ENCODE measurements at regions not wholly inside any gene's neighbourhood (a gene's known extent, or its start where the extent isn't known, plus 50 kb on each side); places are given as distances from the start of the nearest gene placed in this dataset.

GRCh38 chr14:65269732-65270131 lies 142.8 kb upstream of the FUT8 start:
- no TSS peak for BruUV-seq (replicated peaks)
- H3K4me3 ChIP-seq (ENCODE audit: low read length), result no peak overlapping the region
- TF ChIP-seq EZH2 (IDR thresholded peaks at IDR 0.05; ENCODE audit: low read length, unreplicated experiment), result no peak
- no peak for TF ChIP-seq CTCF (conservative IDR thresholded peaks at IDR 0.05; ENCODE audit: low read depth, low read length)
- no peak for TF ChIP-seq EZH2phosphoT487 (IDR thresholded peaks at IDR 0.05; ENCODE audit: borderline replicate concordance, low read length)
- no peak overlapping the region for H2AFZ ChIP-seq (ENCODE audit: low read length)
- no peaks in the 10 kb centered on the region for H4K20me1 ChIP-seq (ENCODE audit: low read length)
- H3K27me3 ChIP-seq (ENCODE audit: low read length), result no peaks in the 10 kb centered on the region
- peaks cover 12% of the 10 kb centered on the region for H3K4me1 ChIP-seq (ENCODE audit: insufficient read depth, low read length)
- no peaks in the 10 kb centered on the region for H3F3A ChIP-seq (ENCODE audit: low read length, unreplicated experiment)
- no peaks in the 10 kb centered on the region for H3K79me2 ChIP-seq (ENCODE audit: low read length)
- no peak overlapping the region for H3K27ac ChIP-seq (ENCODE audit: low read length)
- ChIA-PET POLR2A (ENCODE audit: unreplicated experiment) (interaction anchor here (0.6 kb wide), 2 partner anchors 9 to 19 kb away, joined by 3 read pairs; no protein-coding TSS in a partner anchor), CTCF (interaction anchor here (0.5 kb wide), 1 partner anchor 34 kb away, joined by 3 read pairs; no protein-coding TSS in a partner anchor)
- no peaks in the 10 kb centered on the region for H3K9me2 ChIP-seq (replicated peaks; ENCODE audit: low read length)
- intact Hi-C loops (cut with micrococcal nuclease), result loop anchor here (10.0 kb wide), 1 partner anchor 1365 kb away; no protein-coding TSS in a partner anchor
- ATAC-seq, result peak; percentile 81
- no peaks in the 10 kb centered on the region for H3K9me3 ChIP-seq (ENCODE audit: low read length)
- no peaks in the 10 kb centered on the region for H3K36me3 ChIP-seq (ENCODE audit: low read depth, low read length)
- no peak overlapping the region for H3K9ac ChIP-seq (ENCODE audit: low read length)
- DNase-seq, result peak; percentile 53
- H3K4me2 ChIP-seq (ENCODE audit: low read length), result peak overlapping the region; percentile 16; the same call in 1 of the 2 replicates

- peak overlapping the region; percentile 31 for H3K27ac ChIP-seq (ENCODE audit: low read length)
- H3K4me2 ChIP-seq (ENCODE audit: low read length), result peak overlapping the region; percentile 46
- H3K9ac ChIP-seq (ENCODE audit: low read length), result no peak overlapping the region
- CTCF ChIA-PET, result interaction anchor here (1.0 kb wide), 1 partner anchor 135 kb away, joined by 3 read pairs; the partner anchor contains the start of gene FUT8
- no peaks in the 10 kb centered on the region for H3F3A ChIP-seq (ENCODE audit: low read length, unreplicated experiment)
- no peak overlapping the region for H3K4me3 ChIP-seq (ENCODE audit: low read length)
- no peaks in the 10 kb centered on the region for H3K36me3 ChIP-seq (ENCODE audit: low read depth, low read length)
- no peaks in the 10 kb centered on the region for H3K79me2 ChIP-seq (ENCODE audit: low read length)
- peaks cover 28% of the 10 kb centered on the region for H3K4me1 ChIP-seq (ENCODE audit: insufficient read depth, low read length)
- intact Hi-C loops (cut with micrococcal nuclease), result loop anchor here (10.0 kb wide), 1 partner anchor 1358 kb away; no protein-coding TSS in a partner anchor
- DNase-seq (peak; percentile 78), ATAC-seq (peak; percentile 88)
- H3K9me3 ChIP-seq (ENCODE audit: low read length), result no peaks in the 10 kb centered on the region
- no peak for TF ChIP-seq CTCF (conservative IDR thresholded peaks at IDR 0.05; ENCODE audit: low read depth, low read length)
- TF ChIP-seq EZH2 (IDR thresholded peaks at IDR 0.05; ENCODE audit: low read length, unreplicated experiment), result no peak
- no peak for TF ChIP-seq EZH2phosphoT487 (IDR thresholded peaks at IDR 0.05; ENCODE audit: borderline replicate concordance, low read length)
- H4K20me1 ChIP-seq (ENCODE audit: low read length), result no peaks in the 10 kb centered on the region
- H3K27me3 ChIP-seq (ENCODE audit: low read length), result no peaks in the 10 kb centered on the region
- POLR2A ChIA-PET (ENCODE audit: unreplicated experiment), result interaction anchor here (0.6 kb wide), 1 partner anchor 43 kb away, joined by 5 read pairs; no protein-coding TSS in a partner anchor
- BruUV-seq (replicated peaks), result no TSS peak
- H2AFZ ChIP-seq (ENCODE audit: low read length), result 0 out of 2 replicates have a peak overlapping the region, but pooled peaks have one; percentile 1
- no peaks in the 10 kb centered on the region for H3K9me2 ChIP-seq (replicated peaks; ENCODE audit: low read length)
Measured at GRCh38 chr14:65277027-65277426, 135.5 kb upstream of the FUT8 start.
